CD4-positive, CD25-positive, alpha-beta regulatory T cell (primary cell): ENCODE measurements at regions not wholly inside any gene's neighbourhood (a gene's known extent, or its start where the extent isn't known, plus 50 kb on each side); places are given as distances from the start of the nearest gene placed in this dataset.

Experiments used
- ATAC-seq, 2 donors: fragments of 150-1000 bp; cut with Tn5 transposase; one replicate each; pipeline ENCODE4 v1.10.0; 2021; ENCODE audit warnings: low read depth in 2 of 2, moderate number of reproducible peaks in 2 of 2, moderate library complexity in 1 of 2
- DNase-seq, 3 donors: peaks; one replicate each; pipeline versions ENCODE4 v3.0.0 to v3.0.0-alpha.2; 2012 to 2022; ENCODE audit warnings: mixed read lengths in 1 of 3
- H3K27ac ChIP-seq: one replicate; pipeline ENCODE4 v1.7.0; 2013; ENCODE audit warnings: mild to moderate bottlenecking, low read length; ENCODE audit not compliant: insufficient read depth, poor library complexity, severe bottlenecking
- H3K27me3 ChIP-seq: one replicate; pipeline ENCODE4 v1.7.0; 2013; ENCODE audit warnings: low read length; ENCODE audit not compliant: control insufficient read depth, insufficient read depth
- H3K36me3 ChIP-seq: one replicate; pipeline ENCODE4 v1.7.0; 2013; ENCODE audit warnings: mild to moderate bottlenecking, low read length, moderate library complexity; ENCODE audit not compliant: control insufficient read depth, insufficient read depth
- H3K4me1 ChIP-seq: 2 replicates; pipeline ENCODE4 v1.7.0; 2013; ENCODE audit warnings: mild to moderate bottlenecking, low read length; ENCODE audit not compliant: insufficient read depth, control insufficient read depth, poor library complexity, severe bottlenecking
- H3K4me3 ChIP-seq: one replicate; pipeline ENCODE4 v1.7.0; 2013; ENCODE audit warnings: low read depth, mild to moderate bottlenecking, low read length, moderate library complexity
- H3K9me3 ChIP-seq, 2 experiments: 1 replicate in 1 of 2; 2 replicates in 1 of 2; pipeline ENCODE4 v1.7.0; 2013; ENCODE audit warnings: low read length in 2 of 2, mild to moderate bottlenecking in 1 of 2, moderate library complexity in 1 of 2; ENCODE audit not compliant: control insufficient read depth in 2 of 2
- H3K27ac Mint-ChIP-seq, 3 donors: one replicate each; pipeline ENCODE4 v1.8.0; 2020 to 2022; ENCODE audit warnings: mild to moderate bottlenecking in 3 of 3, mixed read lengths in 3 of 3, moderate library complexity in 2 of 3
- H3K27me3 Mint-ChIP-seq: one replicate; pipeline ENCODE4 v1.8.0; 2022; ENCODE audit warnings: mild to moderate bottlenecking, mixed read lengths
- H3K36me3 Mint-ChIP-seq: one replicate; pipeline ENCODE4 v1.8.0; 2020; ENCODE audit warnings: mixed read lengths
- H3K4me1 Mint-ChIP-seq, 4 donors: one replicate each; pipeline ENCODE4 v1.8.0; 2020 to 2022; ENCODE audit warnings: mixed read lengths in 4 of 4, mild to moderate bottlenecking in 1 of 4
- H3K4me3 Mint-ChIP-seq, 4 donors: one replicate each; pipeline ENCODE4 v1.8.0; 2020 to 2022; ENCODE audit warnings: mild to moderate bottlenecking in 4 of 4, mixed read lengths in 4 of 4, moderate library complexity in 3 of 4
- H3K9me3 Mint-ChIP-seq, 7 donors: one replicate each; pipeline ENCODE4 v1.8.0; 2020 to 2022; ENCODE audit warnings: mixed read lengths in 7 of 7, mild to moderate bottlenecking in 3 of 7, moderate library complexity in 2 of 7

DNA sequence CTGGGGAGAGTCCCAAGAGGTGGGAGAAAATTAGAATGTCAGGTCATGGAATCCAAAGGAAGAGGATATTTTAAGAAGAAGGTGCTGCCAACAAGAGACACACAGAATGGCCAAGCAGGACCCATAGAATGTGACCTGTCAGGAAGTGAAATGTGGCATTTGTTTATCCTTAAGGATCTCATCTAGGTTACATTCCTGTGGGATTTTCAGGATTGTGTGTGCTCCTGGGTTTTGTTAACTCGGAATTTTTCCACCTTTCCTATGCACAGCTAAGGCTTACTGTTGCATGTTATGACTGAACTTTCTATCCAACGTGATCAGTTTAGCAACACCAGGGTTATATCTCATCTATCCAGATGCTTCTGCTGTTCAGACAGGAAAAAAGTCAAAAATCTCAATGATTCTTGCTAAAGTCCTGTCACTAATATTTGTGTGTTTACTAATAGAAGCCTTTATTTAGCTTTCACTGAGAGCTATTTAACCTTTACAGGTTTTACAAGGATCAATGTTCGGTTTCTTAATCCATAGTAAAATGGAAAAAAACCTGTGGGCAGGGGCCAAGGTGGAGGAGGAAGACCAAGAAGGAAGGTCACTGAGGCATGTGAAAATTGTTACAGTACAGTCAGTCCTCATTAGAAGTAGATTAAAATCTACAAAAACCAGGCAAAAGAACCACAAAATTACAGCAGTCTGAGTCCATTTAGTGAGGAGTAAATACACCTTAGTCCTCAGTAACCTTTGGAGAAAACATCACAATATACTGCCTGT, 437.8 kb upstream of the NPVF start:
- no peaks in the 10 kb centered on the region for H3K27me3 ChIP-seq
- no peak for DNase-seq
- no peaks in the 10 kb centered on the region for H3K36me3 Mint-ChIP-seq
- no peak overlapping the region for H3K4me3 ChIP-seq
- no peaks in the 10 kb centered on the region for H3K36me3 ChIP-seq
- peaks cover 0 to 1% (median 0%) of the 10 kb centered on the region in 7 donors for H3K9me3 Mint-ChIP-seq
- no peak for ATAC-seq
- H3K27ac ChIP-seq = no peak overlapping the region
- H3K4me3 Mint-ChIP-seq = no peak overlapping the region
- H3K27me3 Mint-ChIP-seq = peaks cover 21% of the 10 kb centered on the region
- H3K4me1 ChIP-seq = no peaks in the 10 kb centered on the region
- no peaks in the 10 kb centered on the region for H3K9me3 ChIP-seq
- no peaks in the 10 kb centered on the region for H3K4me1 Mint-ChIP-seq
- H3K27ac Mint-ChIP-seq = no peak overlapping the region

DNA sequence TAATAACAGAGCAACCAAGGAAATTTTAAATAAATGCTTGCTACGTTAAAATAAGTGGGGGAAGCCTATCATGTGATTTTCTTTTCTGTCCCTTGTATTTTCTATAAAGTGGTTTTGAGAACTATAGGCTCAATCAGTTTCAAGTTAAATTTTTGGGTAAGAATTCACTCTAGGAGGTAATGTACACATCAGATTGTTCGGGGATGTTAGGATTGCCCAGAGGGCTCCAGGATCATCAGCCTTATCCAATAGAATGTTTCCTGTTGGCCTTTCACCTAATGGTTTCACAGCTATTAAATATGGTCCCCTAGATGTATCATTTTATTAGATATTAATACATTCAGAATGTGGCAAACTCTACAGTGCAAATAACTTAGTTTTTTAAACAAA, 438.4 kb upstream of the NPVF start:
- H3K36me3 Mint-ChIP-seq = no peaks in the 10 kb centered on the region
- no peak for DNase-seq
- no peaks in the 10 kb centered on the region for H3K4me1 Mint-ChIP-seq
- ATAC-seq = no peak
- H3K4me3 Mint-ChIP-seq = no peak overlapping the region
- Histone ChIP-seq H3K4me3 (no peak overlapping the region), H3K27me3 (no peaks in the 10 kb centered on the region), H3K36me3 (no peaks in the 10 kb centered on the region), H3K27ac (no peak overlapping the region), H3K9me3 (no peaks in the 10 kb centered on the region), H3K4me1 (no peaks in the 10 kb centered on the region)
- H3K9me3 Mint-ChIP-seq = peaks cover 0 to 1% (median 0%) of the 10 kb centered on the region in 7 donors
- peaks cover 20% of the 10 kb centered on the region for H3K27me3 Mint-ChIP-seq
- no peak overlapping the region for H3K27ac Mint-ChIP-seq

DNA sequence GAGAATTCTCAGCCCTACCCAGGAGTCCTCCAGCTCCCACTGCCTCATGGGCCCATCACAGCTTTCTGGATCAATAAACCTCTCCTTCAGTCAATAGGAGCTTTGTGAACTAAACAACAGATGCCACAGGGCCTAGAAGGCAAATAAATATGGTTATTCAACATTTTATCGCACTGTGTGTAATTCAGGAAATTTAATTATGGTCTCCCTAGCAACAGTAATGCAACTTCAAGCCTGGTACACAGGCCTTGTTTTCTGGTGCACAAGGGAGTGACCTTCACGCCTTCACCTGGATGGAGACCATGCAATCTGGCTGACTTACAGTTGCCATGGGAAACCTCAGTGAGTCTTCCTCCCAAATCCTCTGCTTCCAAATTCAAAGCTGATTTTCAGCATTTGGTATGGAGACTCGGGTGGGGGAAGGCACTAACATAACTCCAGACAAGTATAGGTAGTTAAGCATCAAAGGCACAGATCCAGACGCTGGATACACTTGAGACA, 441.0 kb upstream of the NPVF start:
- H3K4me1 Mint-ChIP-seq = no peaks in the 10 kb centered on the region
- Histone ChIP-seq H3K9me3 (no peaks in the 10 kb centered on the region), H3K27ac (no peak overlapping the region), H3K36me3 (no peaks in the 10 kb centered on the region), H3K4me3 (no peak overlapping the region), H3K27me3 (no peaks in the 10 kb centered on the region), H3K4me1 (no peaks in the 10 kb centered on the region)
- peaks cover 0 to 1% (median 0%) of the 10 kb centered on the region in 7 donors for H3K9me3 Mint-ChIP-seq
- H3K27ac Mint-ChIP-seq = peak overlapping the region in 1 of 3 donors; percentile 43
- peaks cover 18% of the 10 kb centered on the region for H3K27me3 Mint-ChIP-seq
- H3K4me3 Mint-ChIP-seq = no peak overlapping the region
- ATAC-seq = no peak
- no peaks in the 10 kb centered on the region for H3K36me3 Mint-ChIP-seq
- DNase-seq = no peak

GRCh38 chr7:25669961-25670841, 441.9 kb upstream of the NPVF start:
- Mint-ChIP-seq H3K27ac (no peak overlapping the region), H3K4me3 (no peak overlapping the region)
- no peak for ATAC-seq

DNA sequence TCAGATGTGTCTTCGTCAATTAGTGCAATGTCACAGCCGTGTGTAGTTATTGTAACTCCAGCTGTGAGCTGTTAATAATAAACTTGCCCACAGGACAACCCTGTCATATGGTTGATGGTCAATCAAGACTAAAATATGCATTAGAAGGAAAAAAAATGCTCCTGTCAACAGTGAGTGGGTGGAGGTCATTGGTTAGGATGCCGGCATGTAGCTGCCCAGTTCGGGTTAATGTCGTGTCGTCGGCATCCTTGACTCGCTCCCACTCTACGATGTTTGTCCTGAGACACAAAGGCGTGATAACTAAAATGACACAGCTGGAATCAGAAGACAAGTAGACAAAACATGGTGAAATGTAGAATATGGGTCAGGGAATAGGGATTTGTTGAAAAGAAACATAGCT, 442.8 kb upstream of the NPVF start:
- Histone ChIP-seq H3K36me3 (no peaks in the 10 kb centered on the region), H3K9me3 (no peaks in the 10 kb centered on the region), H3K27ac (no peak overlapping the region), H3K27me3 (no peaks in the 10 kb centered on the region), H3K4me1 (no peaks in the 10 kb centered on the region), H3K4me3 (no peak overlapping the region)
- Mint-ChIP-seq H3K27ac (no peak overlapping the region), H3K9me3 (peaks cover 0 to 1% (median 0%) of the 10 kb centered on the region in 7 donors), H3K36me3 (no peaks in the 10 kb centered on the region), H3K4me3 (no peak overlapping the region), H3K27me3 (peaks cover 7% of the 10 kb centered on the region), H3K4me1 (no peaks in the 10 kb centered on the region)
- ATAC-seq (no peak), DNase-seq (no peak)

More at GRCh38 chr7:25669961-25670841, 441.9 kb upstream of the NPVF start:
- H3K9me3 ChIP-seq = no peaks in the 10 kb centered on the region
- Mint-ChIP-seq H3K27me3 (peaks cover 9% of the 10 kb centered on the region), H3K9me3 (peaks cover 0 to 1% (median 0%) of the 10 kb centered on the region in 7 donors), H3K36me3 (no peaks in the 10 kb centered on the region), H3K4me1 (no peaks in the 10 kb centered on the region)
- H3K27me3 ChIP-seq = no peaks in the 10 kb centered on the region
- H3K27ac ChIP-seq = no peak overlapping the region
- DNase-seq = no peak
- no peaks in the 10 kb centered on the region for H3K36me3 ChIP-seq
- H3K4me1 ChIP-seq = no peaks in the 10 kb centered on the region
- H3K4me3 ChIP-seq = no peak overlapping the region

DNA sequence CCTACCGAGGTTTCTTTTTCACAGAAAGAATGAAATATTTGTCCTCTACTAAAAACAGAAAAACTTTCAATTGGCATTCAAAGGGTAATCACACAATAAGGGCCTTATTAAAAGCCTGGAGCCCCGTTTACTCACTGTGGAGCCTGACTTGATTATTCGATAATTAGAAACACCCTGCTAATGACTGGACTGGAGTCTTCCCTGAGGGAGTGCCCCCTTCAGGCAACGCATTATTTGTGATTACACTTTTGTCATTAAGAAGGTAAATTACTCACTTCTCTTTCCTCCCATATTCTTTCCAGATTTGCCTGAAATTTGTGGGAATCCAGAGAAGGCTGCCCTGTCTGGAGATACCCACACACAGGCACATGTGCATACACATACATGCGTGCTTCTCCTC, 444.2 kb upstream of the NPVF start:
- H3K4me3 Mint-ChIP-seq = no peak overlapping the region
- Histone ChIP-seq H3K27me3 (no peaks in the 10 kb centered on the region), H3K36me3 (no peaks in the 10 kb centered on the region), H3K27ac (no peak overlapping the region), H3K4me3 (no peak overlapping the region), H3K4me1 (no peaks in the 10 kb centered on the region), H3K9me3 (no peaks in the 10 kb centered on the region)
- no peaks in the 10 kb centered on the region for H3K36me3 Mint-ChIP-seq
- no peak overlapping the region for H3K27ac Mint-ChIP-seq
- ATAC-seq = no peak
- no peaks in the 10 kb centered on the region for H3K4me1 Mint-ChIP-seq
- H3K9me3 Mint-ChIP-seq = peaks cover 0 to 1% (median 0%) of the 10 kb centered on the region in 7 donors
- H3K27me3 Mint-ChIP-seq = peaks cover 7% of the 10 kb centered on the region
- DNase-seq = no peak

GRCh38 chr7:25675789-25676474, 447.6 kb upstream of the NPVF start:
- H3K9me3 Mint-ChIP-seq = peaks cover 0 to 1% (median 0%) of the 10 kb centered on the region in 7 donors

More at GRCh38 chr7:25675789-25676474, 447.6 kb upstream of the NPVF start:
- no peaks in the 10 kb centered on the region for H3K4me1 Mint-ChIP-seq
- H3K27ac Mint-ChIP-seq = no peak overlapping the region
- Histone ChIP-seq H3K36me3 (no peaks in the 10 kb centered on the region), H3K4me3 (no peak overlapping the region), H3K27me3 (no peaks in the 10 kb centered on the region), H3K4me1 (no peaks in the 10 kb centered on the region), H3K27ac (no peak overlapping the region), H3K9me3 (no peaks in the 10 kb centered on the region)
- no peaks in the 10 kb centered on the region for H3K36me3 Mint-ChIP-seq
- H3K4me3 Mint-ChIP-seq = no peak overlapping the region
- ATAC-seq = no peak
- peaks cover 2% of the 10 kb centered on the region for H3K27me3 Mint-ChIP-seq
- DNase-seq = no peak
